ENCODE measurements at regions not wholly inside any gene's neighbourhood (a gene's known extent, or its start where the extent isn't known, plus 50 kb on each side); places are given as distances from the start of the nearest gene placed in this dataset.

- TF ChIP-seq CTCF (IDR thresholded peaks at IDR 0.05) (no peak), POLR2A (IDR thresholded peaks at IDR 0.05) (no peak), EP300 (IDR thresholded peaks at IDR 0.05) (no peak), POLR2AphosphoS5 (IDR thresholded peaks at IDR 0.05) (no peak)
These were observed 1061.2 kb downstream of the CDH11 start for GRCh38 chr16:64060631-64061030.

All from stomach (tissue), 4 donors.